ENCODE measurements at regions not wholly inside any gene's neighbourhood (a gene's known extent, or its start where the extent isn't known, plus 50 kb on each side); places are given as distances from the start of the nearest gene placed in this dataset.

- no peak for DNase-seq (ENCODE audit: low read depth)
These were observed 496.4 kb downstream of the FOXO1 start for GRCh38 chr13:40170091-40170490.

GRCh38 chr13:40170982-40171381 lies 495.5 kb downstream of the FOXO1 start:
- DNase-seq (ENCODE audit: low read depth), result no peak

GRCh38 chr13:40171566-40171965 lies 494.9 kb downstream of the FOXO1 start:
- DNase-seq (ENCODE audit: low read depth), result no peak

- DNase-seq (ENCODE audit: low read depth), result no peak
These were observed 494.3 kb downstream of the FOXO1 start for GRCh38 chr13:40172149-40172591.

- no peak for DNase-seq (ENCODE audit: low read depth)
These were observed 493.6 kb downstream of the FOXO1 start for GRCh38 chr13:40172878-40173277.

- DNase-seq (ENCODE audit: low read depth), result no peak
These were observed 490.8 kb downstream of the FOXO1 start for GRCh38 chr13:40175639-40176038.

GRCh38 chr13:40176242-40176641 lies 490.2 kb downstream of the FOXO1 start:
- no peak for DNase-seq (ENCODE audit: low read depth)

- DNase-seq (ENCODE audit: low read depth), result no peak
These were observed 488.3 kb downstream of the FOXO1 start for GRCh38 chr13:40178130-40178529.

GRCh38 chr13:40179445-40180281 lies 486.8 kb downstream of the FOXO1 start:
- no peak for DNase-seq (ENCODE audit: low read depth)

GRCh38 chr13:40180776-40181175 lies 485.7 kb downstream of the FOXO1 start:
- DNase-seq (ENCODE audit: low read depth), result no peak

- no peak for DNase-seq (ENCODE audit: low read depth)
These were observed 485.1 kb downstream of the FOXO1 start for GRCh38 chr13:40181203-40181845.

- no peak for DNase-seq (ENCODE audit: low read depth)
These were observed 483.9 kb downstream of the FOXO1 start for GRCh38 chr13:40182591-40182990.

- DNase-seq (ENCODE audit: low read depth), result no peak
These were observed 481.0 kb downstream of the FOXO1 start for GRCh38 chr13:40185414-40185813.

GRCh38 chr13:40186041-40186440 lies 480.4 kb downstream of the FOXO1 start:
- no peak for DNase-seq (ENCODE audit: low read depth)

- DNase-seq (ENCODE audit: low read depth), result no peak
These were observed 479.7 kb downstream of the FOXO1 start for GRCh38 chr13:40186626-40187323.

- DNase-seq (ENCODE audit: low read depth), result no peak
These were observed 479.1 kb downstream of the FOXO1 start for GRCh38 chr13:40187324-40187795.

- DNase-seq (ENCODE audit: low read depth), result no peak
These were observed 478.4 kb downstream of the FOXO1 start for GRCh38 chr13:40187841-40188591.

GRCh38 chr13:40189426-40189825 lies 477.0 kb downstream of the FOXO1 start:
- no peak for DNase-seq (ENCODE audit: low read depth)

GRCh38 chr13:40189898-40190630 lies 476.4 kb downstream of the FOXO1 start:
- no peak for DNase-seq (ENCODE audit: low read depth)

GRCh38 chr13:40190641-40191100 lies 475.8 kb downstream of the FOXO1 start:
- no peak for DNase-seq (ENCODE audit: low read depth)

Data from HS-27A (cell line).